ENCODE measurements at regions not wholly inside any gene's neighbourhood (a gene's known extent, or its start where the extent isn't known, plus 50 kb on each side); places are given as distances from the start of the nearest gene placed in this dataset.

GRCh38 chr2:19070886-19071285 is 287.5 kb downstream of the OSR1 start:
- TF ChIP-seq CTCF (IDR thresholded peaks at IDR 0.05) (no peak), POLR2A (IDR thresholded peaks at IDR 0.05) (no peak)

Measured in vagina (tissue), 2 donors.